ENCODE measurements at regions not wholly inside any gene's neighbourhood (a gene's known extent, or its start where the extent isn't known, plus 50 kb on each side); places are given as distances from the start of the nearest gene placed in this dataset.

DNA sequence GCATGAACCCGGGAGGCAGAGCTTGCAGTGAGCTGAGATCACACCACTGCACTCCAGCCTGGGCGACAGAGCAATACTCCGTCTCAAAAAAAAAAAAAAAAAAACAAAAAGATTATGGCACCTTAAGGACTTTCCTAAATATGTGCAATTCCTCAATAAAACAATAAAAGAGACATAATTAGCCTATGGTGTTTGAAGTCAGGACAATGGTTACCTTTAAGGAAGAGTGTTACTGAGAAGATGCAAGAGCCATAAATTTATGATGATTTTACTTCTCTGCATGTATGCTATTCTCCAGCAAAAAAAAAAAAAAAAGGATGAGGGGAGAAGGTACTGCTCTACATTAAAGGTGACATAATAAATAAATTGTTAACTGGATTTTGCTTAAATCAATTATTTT is 208.2 kb upstream of the STK17B start:
- no peak for TF ChIP-seq GATA2 (IDR thresholded peaks at IDR 0.05; ENCODE audit: low read depth, low read length)
- TF ChIP-seq GATA3 (IDR thresholded peaks at IDR 0.05; ENCODE audit: low read depth, low read length), result no peak

DNA sequence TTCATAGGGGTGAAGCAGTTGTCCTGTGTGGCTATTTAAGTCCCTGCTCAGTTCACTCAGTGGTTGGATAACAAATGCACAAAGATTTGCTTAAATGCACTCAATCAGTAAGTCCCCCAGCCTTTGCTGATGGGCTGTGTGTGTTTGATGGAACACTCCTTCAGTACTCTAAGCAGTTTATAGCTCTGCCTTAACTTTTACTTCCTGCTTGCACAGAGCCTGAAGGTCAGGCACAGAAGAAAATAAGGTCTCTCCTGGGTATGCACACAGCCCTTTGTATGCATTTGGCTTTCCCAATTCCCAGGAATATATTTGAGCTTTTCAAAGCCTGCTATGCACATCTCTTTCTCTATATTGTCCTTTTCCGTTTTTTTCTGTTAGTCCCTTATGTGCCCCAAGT is 208.7 kb upstream of the STK17B start:
- TF ChIP-seq GATA3 (IDR thresholded peaks at IDR 0.05; ENCODE audit: low read depth, low read length) (no peak), GATA2 (IDR thresholded peaks at IDR 0.05; ENCODE audit: low read depth, low read length) (no peak)

DNA sequence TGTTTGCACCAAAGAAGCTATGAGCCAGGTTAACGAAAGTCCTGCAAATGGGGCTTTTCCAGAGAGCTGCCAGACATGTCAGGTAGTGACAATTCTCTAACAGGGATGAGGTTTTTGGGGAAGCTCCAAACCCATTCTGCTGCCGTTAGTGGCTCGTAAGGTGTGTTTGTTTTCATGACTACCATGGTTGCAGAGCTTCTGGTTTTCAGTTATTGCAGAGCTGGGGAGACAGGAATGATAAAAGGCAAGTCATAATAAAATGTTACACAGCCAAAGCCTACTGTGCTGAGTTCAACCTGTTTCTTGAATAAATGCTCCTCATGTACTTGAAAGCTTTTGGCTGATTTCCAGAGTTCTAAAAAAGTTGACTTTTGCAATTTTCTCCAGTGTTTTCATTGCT is 209.2 kb upstream of the STK17B start:
- no peak for TF ChIP-seq GATA2 (IDR thresholded peaks at IDR 0.05; ENCODE audit: low read depth, low read length)
- no peak for TF ChIP-seq GATA3 (IDR thresholded peaks at IDR 0.05; ENCODE audit: low read depth, low read length)

DNA sequence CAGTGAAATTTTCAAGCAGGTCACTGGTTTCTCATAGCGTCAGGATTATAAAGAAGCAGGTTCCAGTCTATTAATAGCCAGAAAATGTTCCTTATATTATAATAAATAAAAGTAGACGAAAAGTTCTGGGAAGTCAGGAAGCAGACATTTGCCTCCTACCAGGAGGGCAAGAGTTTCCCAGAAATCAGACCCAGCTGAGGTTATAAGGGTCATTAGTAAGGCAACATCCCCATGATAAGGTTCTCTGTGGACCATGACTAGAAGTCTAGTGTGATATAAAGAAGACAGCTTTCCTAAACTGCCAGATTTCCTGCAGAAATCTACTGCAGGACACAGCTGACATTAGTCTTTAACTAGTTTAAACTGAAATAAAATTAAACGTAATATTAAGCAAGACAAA is 210.1 kb upstream of the STK17B start:
- TF ChIP-seq GATA3 (IDR thresholded peaks at IDR 0.05; ENCODE audit: low read depth, low read length) (no peak), GATA2 (IDR thresholded peaks at IDR 0.05; ENCODE audit: low read depth, low read length) (no peak)

DNA sequence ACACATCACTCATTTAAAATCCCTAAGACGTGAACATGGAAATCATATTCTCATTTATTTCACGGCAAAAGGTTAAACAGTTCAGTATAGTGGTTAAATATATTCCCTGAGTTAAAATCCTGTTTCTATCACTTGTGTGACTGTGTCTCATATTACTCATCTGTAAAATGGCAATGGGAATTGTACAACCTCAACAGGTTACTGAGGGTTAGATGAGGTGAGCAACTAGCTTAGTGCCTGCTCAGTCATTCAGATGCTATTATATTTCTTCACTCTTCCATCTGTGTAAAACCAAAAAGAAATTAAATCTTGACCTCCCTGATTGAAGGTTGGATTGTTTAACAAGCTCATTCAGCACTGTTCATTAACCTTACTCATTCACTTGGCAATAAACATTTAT is 212.4 kb upstream of the STK17B start:
- TF ChIP-seq GATA3 (IDR thresholded peaks at IDR 0.05; ENCODE audit: low read depth, low read length) (no peak), GATA2 (IDR thresholded peaks at IDR 0.05; ENCODE audit: low read depth, low read length) (no peak)

DNA sequence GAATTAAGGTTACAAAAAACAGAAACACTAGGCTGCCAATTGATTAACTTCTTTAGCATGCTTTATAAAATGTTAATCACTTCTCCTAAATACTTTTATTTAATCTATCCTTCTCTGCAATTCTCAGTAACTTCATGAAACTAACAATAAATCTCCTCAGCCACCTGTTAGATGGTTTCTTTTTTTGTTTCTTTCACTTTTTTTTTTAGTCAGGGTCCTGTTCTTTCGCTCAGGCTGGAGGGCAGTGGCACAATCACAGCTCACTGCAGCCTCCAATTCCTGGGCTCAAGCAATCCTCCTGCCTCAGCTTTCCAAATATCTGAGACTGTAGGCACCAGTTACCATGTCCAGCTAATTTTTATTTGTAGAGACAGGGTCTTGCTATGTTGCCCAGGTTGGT is 213.4 kb upstream of the STK17B start:
- TF ChIP-seq GATA3 (IDR thresholded peaks at IDR 0.05; ENCODE audit: low read depth, low read length) (no peak), GATA2 (IDR thresholded peaks at IDR 0.05; ENCODE audit: low read depth, low read length) (no peak)

DNA sequence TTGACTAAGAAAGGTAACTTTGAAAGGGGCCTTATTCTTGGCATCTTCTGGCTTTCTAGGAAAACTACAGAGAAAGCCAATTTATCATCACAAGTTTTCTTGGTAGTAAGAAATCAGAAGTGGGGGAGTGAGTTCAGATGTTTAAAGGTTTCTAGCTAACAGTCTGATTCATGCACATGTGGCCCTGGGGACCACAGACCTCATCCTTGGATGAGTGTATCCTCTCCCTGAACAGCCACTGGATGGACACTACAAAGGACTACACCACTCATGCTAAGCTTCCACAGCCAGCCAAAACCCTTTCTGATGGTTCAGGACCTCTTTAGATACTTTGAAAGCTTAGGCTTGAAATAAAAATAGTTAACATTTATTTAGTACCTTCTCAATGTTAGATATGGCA is 218.3 kb upstream of the STK17B start:
- TF ChIP-seq GATA3 (IDR thresholded peaks at IDR 0.05; ENCODE audit: low read depth, low read length), result no peak
- TF ChIP-seq GATA2 (IDR thresholded peaks at IDR 0.05; ENCODE audit: low read depth, low read length), result no peak

DNA sequence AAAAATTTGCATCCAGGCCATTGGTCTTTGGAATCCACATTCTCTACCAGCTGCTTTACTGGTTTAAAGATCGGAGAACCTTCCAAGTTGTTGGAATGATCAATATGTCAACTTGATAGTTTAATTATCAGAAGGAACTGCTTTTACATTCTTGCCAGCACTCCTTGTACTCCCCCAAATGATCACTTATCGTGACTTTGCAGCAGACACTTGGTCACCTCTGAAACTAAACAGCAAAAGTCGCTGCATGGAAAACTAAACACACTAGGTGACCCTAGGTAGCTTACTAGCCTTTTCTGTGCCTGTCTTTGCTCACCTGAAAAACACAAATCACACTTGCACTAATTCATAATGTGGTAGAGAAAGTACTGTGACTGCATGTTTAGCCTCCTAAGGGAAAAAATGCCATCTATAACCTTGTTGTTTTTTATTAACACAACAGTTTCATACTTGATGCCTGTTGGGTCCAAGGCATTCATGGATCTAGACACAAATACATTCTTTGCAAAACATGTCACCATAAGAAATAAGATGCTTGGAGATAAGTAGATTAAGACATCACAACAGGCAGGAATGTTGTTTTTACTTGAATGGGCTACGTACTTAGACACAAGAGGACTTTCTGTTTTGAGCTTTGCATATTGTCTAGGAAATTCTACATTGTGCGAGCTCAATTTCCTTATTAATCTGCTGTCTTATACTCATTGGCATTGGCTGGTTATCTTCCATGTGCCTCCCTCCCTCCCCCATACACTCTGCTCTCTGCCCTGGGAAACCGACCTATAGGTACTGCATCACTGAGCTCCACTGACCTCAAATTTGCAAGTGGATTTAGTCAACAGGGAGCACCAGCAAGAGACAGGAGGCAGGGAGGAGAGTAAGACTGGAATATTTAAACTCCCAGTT is 219.1 kb upstream of the STK17B start:
- no peak for TF ChIP-seq GATA3 (IDR thresholded peaks at IDR 0.05; ENCODE audit: low read depth, low read length)

DNA sequence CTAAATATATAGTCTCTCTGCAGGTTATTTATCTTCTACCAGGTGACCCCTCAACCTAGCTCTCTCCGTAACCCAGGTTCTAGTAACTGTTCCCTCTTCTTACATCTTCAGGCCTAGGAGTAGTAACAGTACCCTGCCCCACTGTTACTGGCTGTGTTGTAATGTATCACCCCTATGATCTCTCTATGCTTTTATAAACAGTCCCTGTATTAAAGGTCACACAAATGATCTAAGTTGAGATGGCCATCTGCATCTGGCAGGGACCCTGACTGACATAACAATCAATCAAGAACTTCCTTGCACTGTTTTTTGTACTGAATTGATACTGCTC is 219.7 kb upstream of the STK17B start:
- no peak for TF ChIP-seq GATA3 (IDR thresholded peaks at IDR 0.05; ENCODE audit: low read depth, low read length)
- TF ChIP-seq GATA2 (IDR thresholded peaks at IDR 0.05; ENCODE audit: low read depth, low read length), result no peak

DNA sequence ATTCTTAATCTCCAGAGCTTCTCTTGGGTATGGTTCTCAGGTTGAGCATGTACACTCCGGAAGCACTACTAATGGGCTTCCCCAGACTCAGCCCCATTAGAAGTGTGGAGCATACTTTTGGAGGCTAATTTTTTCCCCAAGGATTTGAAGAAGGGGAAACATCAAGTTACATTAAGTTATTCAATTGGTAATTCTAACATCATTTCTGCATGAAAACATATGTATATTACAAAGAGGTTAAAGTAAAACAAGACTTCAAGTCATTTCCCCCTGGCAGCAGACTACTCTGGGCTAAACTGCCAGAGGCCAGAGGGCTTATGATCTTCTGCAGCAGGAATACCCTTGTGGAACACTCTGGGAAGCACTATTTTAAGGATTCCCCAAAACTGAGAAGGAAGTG is 227.7 kb upstream of the STK17B start:
- TF ChIP-seq GATA2 (IDR thresholded peaks at IDR 0.05; ENCODE audit: low read depth, low read length), result no peak
- TF ChIP-seq GATA3 (IDR thresholded peaks at IDR 0.05; ENCODE audit: low read depth, low read length), result no peak

DNA sequence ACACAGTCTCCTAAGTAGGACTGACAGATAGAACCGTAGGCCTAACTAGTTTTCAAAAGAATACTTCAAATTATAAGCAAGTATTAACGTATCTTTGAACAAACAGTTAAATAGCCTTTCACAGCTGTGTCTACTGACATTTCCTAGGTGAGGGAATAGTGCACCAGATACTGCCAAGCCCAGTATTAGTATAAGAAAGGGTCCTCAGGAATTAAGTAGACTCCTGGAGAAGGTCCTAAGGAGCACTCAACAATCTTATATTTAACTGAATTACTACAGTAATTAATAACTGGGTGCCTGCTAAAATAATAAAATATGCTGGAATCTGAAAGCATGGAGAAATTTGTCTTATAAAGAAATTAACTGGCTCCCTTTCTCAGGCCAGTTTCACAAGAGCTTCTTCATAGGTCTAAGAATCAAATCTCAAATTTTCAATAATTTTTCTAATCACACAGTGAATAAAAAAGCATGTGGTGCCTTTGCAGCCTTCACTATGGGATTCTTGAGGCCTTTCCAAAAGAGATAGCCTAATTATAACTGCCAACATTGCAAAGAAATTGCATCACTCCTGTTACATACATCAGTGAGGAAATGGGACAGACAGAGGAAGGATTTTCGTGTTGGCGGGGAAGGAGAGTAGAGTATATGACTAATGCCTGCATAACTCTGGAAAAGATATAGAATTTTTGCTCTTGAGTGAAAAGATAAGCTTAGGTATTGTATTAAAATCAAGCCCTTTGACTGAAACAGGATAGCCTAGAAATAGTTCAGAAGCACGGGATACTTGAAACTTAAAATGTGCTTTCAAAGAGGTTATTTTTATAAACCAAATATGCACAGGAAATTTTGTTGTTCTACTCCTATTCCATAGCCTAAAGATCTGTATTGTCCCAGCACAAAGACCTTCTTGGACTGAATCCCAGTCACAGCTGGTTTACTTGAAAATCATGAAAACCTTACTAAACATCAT is 228.6 kb upstream of the STK17B start:
- TF ChIP-seq GATA3 (IDR thresholded peaks at IDR 0.05; ENCODE audit: low read depth, low read length) (no peak), GATA2 (IDR thresholded peaks at IDR 0.05; ENCODE audit: low read depth, low read length) (no peak)

DNA sequence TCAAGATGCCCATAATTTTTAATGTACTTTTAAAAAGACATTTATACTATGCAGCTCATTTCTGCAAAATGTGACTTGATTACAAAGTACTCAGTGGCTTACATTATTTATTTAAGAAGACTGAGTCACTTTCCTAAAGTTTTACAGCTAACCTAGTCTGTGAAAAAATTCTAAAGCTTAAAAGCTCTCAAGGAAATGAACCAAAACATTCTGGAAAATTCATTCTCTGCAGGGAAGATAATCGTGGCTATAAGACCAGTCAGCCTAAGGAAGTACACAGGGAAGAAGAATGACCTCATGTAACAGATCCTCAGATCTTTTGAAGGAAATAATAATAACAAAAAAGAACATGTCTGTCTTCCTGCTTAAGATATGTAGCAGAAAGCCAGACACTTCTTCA is 232.1 kb upstream of the STK17B start:
- TF ChIP-seq GATA2 (IDR thresholded peaks at IDR 0.05; ENCODE audit: low read depth, low read length), result no peak

DNA sequence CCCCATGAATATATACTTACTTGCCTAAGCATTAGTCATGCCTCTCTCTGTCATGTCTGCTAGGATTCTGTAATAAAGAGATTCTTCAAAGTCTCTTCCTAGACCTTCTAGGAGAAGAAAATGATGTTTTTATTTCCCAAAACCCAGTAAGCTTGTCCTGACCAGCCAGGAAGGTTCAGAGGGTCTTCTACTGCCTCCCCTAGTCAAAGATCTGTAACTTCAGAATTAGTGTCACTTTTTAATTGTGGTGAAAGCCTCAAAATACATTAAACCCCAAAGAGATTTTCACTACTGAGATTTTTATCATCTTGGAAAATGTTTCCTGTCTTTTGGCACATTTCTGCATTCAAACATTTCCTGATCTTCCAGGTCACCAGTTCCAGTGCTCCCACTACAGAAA is 232.9 kb upstream of the STK17B start:
- no peak for TF ChIP-seq GATA3 (IDR thresholded peaks at IDR 0.05; ENCODE audit: low read depth, low read length)
- TF ChIP-seq GATA2 (IDR thresholded peaks at IDR 0.05; ENCODE audit: low read depth, low read length), result no peak

DNA sequence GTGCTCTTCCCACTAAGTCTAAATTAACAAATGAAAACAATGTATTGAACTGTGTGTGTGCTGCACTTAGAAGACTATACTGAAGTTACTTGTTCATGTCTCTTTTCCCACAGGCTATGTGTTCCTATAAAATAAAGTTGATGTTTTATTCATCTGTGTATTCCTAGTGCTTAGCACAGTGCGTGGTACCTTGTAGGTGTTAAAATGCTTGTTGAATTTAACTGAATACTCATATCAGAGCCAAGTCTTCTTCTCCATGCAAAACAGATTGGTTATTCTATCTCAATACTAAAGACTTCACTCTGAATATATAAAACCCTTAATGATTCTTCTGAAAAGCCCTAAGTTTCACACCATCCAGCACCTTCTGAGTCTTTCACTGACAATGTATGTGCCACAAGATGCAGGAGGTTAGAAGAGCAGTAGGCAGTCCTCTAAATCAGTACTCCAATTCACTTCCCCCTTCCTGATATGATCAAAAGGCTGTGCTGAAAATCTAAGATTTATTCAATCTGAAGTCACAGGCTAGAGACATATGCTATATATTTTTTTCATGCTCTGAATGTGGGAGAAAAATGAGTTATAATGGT is 231.7 kb upstream of the CCDC150 start:
- TF ChIP-seq GATA3 (IDR thresholded peaks at IDR 0.05; ENCODE audit: low read depth, low read length) (no peak), GATA2 (IDR thresholded peaks at IDR 0.05; ENCODE audit: low read depth, low read length) (no peak)

All from SH-SY5Y (cell line).